ENCODE measurements at regions not wholly inside any gene's neighbourhood (a gene's known extent, or its start where the extent isn't known, plus 50 kb on each side); places are given as distances from the start of the nearest gene placed in this dataset.

DNA sequence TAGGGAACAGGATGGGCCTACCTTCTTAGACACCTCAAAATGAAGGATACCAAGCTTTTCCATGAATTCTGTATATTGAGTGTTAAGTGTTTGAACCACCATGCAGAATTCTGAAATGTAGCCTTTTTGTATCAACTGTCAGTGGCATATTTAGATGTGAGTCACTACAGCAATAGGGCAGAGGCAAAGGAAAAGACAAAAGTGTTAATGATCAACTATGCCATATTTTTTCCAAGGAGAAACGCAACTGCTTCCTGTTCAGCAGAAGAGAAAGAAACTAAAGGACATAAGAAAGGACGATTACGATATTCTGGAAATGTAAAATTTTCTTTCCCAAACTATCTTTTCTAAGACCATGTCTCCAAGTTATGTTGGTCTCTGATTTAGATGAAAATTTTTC is 104.6 kb upstream of the RSPO3 start:
- H3K27ac ChIP-seq (ENCODE audit: low read depth, low read length): no peak overlapping the region
- no peak overlapping the region for H3K9ac ChIP-seq (ENCODE audit: low read length)
- H3K27me3 ChIP-seq (ENCODE audit: insufficient read depth, low read length): no peaks in the 10 kb centered on the region
- no peak for ATAC-seq
- H2AFZ ChIP-seq (ENCODE audit: low read depth, low read length, poor library complexity, severe bottlenecking): no peak overlapping the region
- no peaks in the 10 kb centered on the region for H4K20me1 ChIP-seq (ENCODE audit: insufficient read depth)
- no peaks in the 10 kb centered on the region for H3K9me3 ChIP-seq (ENCODE audit: control insufficient read depth in 1 of 2, insufficient read depth in 1 of 2, low read depth in 1 of 2, low read length in 2 of 2)
- intact Hi-C loops (cut with micrococcal nuclease): no loop called here
- H3K79me2 ChIP-seq (ENCODE audit: insufficient read depth, low read length): no peaks in the 10 kb centered on the region
- no peak overlapping the region for H3K4me3 ChIP-seq (replicated peaks in 1 of 2; ENCODE audit: low read depth in 1 of 2, low read length in 2 of 2)
- no peaks in the 10 kb centered on the region for H3K36me3 ChIP-seq (ENCODE audit: control insufficient read depth in 1 of 2, insufficient read depth in 2 of 2, low read length in 2 of 2)
- ChIA-PET CTCF (no interaction called here), RAD21 (ENCODE audit: low non-redundant PET in 1 of 2, low total read pairs in 2 of 2, uncharacterized antibody in 2 of 2, unreplicated experiment in 2 of 2) (no interaction called here), POLR2A (no interaction called here)
- no peak overlapping the region for H3K4me2 ChIP-seq (ENCODE audit: low read length)
- H3K4me1 ChIP-seq (ENCODE audit: control insufficient read depth in 1 of 2, insufficient read depth in 2 of 2, low read length in 2 of 2): no peaks in the 10 kb centered on the region
- TF ChIP-seq EGR1 (IDR thresholded peaks at IDR 0.05; ENCODE audit: low read depth): no peak
- TF ChIP-seq SP1 (IDR thresholded peaks at IDR 0.05; ENCODE audit: low read depth): no peak
- no peak for TF ChIP-seq CEBPB (IDR thresholded peaks at IDR 0.05; ENCODE audit: low read depth)
- TF ChIP-seq CBX3 (IDR thresholded peaks at IDR 0.05; ENCODE audit: low read depth): no peak
- TF ChIP-seq, protein P1, sequence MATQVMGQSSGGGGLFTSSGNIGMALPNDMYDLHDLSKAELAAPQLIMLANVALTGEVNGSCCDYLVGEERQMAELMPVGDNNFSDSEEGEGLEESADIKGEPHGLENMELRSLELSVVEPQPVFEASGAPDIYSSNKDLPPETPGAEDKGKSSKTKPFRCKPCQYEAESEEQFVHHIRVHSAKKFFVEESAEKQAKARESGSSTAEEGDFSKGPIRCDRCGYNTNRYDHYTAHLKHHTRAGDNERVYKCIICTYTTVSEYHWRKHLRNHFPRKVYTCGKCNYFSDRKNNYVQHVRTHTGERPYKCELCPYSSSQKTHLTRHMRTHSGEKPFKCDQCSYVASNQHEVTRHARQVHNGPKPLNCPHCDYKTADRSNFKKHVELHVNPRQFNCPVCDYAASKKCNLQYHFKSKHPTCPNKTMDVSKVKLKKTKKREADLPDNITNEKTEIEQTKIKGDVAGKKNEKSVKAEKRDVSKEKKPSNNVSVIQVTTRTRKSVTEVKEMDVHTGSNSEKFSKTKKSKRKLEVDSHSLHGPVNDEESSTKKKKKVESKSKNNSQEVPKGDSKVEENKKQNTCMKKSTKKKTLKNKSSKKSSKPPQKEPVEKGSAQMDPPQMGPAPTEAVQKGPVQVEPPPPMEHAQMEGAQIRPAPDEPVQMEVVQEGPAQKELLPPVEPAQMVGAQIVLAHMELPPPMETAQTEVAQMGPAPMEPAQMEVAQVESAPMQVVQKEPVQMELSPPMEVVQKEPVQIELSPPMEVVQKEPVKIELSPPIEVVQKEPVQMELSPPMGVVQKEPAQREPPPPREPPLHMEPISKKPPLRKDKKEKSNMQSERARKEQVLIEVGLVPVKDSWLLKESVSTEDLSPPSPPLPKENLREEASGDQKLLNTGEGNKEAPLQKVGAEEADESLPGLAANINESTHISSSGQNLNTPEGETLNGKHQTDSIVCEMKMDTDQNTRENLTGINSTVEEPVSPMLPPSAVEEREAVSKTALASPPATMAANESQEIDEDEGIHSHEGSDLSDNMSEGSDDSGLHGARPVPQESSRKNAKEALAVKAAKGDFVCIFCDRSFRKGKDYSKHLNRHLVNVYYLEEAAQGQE (IDR thresholded peaks at IDR 0.05; ENCODE audit: low read depth): no peak
- no peak for TF ChIP-seq FOSL1 (IDR thresholded peaks at IDR 0.05; ENCODE audit: low read depth)
- no peak for TF ChIP-seq ZFX (IDR thresholded peaks at IDR 0.05)
- TF ChIP-seq, protein P2, sequence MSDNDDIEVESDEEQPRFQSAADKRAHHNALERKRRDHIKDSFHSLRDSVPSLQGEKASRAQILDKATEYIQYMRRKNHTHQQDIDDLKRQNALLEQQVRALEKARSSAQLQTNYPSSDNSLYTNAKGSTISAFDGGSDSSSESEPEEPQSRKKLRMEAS (IDR thresholded peaks at IDR 0.05): no peak
- no peak for TF ChIP-seq SIN3A (IDR thresholded peaks at IDR 0.05; ENCODE audit: low read depth)
- TF ChIP-seq, protein P3, sequence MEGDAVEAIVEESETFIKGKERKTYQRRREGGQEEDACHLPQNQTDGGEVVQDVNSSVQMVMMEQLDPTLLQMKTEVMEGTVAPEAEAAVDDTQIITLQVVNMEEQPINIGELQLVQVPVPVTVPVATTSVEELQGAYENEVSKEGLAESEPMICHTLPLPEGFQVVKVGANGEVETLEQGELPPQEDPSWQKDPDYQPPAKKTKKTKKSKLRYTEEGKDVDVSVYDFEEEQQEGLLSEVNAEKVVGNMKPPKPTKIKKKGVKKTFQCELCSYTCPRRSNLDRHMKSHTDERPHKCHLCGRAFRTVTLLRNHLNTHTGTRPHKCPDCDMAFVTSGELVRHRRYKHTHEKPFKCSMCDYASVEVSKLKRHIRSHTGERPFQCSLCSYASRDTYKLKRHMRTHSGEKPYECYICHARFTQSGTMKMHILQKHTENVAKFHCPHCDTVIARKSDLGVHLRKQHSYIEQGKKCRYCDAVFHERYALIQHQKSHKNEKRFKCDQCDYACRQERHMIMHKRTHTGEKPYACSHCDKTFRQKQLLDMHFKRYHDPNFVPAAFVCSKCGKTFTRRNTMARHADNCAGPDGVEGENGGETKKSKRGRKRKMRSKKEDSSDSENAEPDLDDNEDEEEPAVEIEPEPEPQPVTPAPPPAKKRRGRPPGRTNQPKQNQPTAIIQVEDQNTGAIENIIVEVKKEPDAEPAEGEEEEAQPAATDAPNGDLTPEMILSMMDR (IDR thresholded peaks at IDR 0.05 in 2 of 3, conservative IDR thresholded peaks at IDR 0.05 in 1 of 3; ENCODE audit: borderline replicate concordance in 1 of 3, insufficient read depth in 1 of 3, low read depth in 2 of 3, low read length in 2 of 3): no peak
- TF ChIP-seq ZNF274 (IDR thresholded peaks at IDR 0.05; ENCODE audit: low read depth, low read length): no peak
- no peak for TF ChIP-seq TCF7L2 (IDR thresholded peaks at IDR 0.05; ENCODE audit: borderline replicate concordance, extremely low read depth, insufficient read depth, insufficient read length)
- TF ChIP-seq RAD21 (IDR thresholded peaks at IDR 0.05; ENCODE audit: low read depth): no peak
- TF ChIP-seq SRF (IDR thresholded peaks at IDR 0.05; ENCODE audit: low read depth): no peak
- TF ChIP-seq ELF1 (IDR thresholded peaks at IDR 0.05; ENCODE audit: borderline replicate concordance, low read depth): no peak
- TF ChIP-seq, protein P4, sequence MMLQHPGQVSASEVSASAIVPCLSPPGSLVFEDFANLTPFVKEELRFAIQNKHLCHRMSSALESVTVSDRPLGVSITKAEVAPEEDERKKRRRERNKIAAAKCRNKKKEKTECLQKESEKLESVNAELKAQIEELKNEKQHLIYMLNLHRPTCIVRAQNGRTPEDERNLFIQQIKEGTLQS (IDR thresholded peaks at IDR 0.05): no peak
- TF ChIP-seq, protein P5, sequence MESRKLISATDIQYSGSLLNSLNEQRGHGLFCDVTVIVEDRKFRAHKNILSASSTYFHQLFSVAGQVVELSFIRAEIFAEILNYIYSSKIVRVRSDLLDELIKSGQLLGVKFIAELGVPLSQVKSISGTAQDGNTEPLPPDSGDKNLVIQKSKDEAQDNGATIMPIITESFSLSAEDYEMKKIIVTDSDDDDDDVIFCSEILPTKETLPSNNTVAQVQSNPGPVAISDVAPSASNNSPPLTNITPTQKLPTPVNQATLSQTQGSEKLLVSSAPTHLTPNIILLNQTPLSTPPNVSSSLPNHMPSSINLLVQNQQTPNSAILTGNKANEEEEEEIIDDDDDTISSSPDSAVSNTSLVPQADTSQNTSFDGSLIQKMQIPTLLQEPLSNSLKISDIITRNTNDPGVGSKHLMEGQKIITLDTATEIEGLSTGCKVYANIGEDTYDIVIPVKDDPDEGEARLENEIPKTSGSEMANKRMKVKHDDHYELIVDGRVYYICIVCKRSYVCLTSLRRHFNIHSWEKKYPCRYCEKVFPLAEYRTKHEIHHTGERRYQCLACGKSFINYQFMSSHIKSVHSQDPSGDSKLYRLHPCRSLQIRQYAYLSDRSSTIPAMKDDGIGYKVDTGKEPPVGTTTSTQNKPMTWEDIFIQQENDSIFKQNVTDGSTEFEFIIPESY (IDR thresholded peaks at IDR 0.05; ENCODE audit: extremely low read depth, insufficient replicate concordance, low read length): no peak
- TF ChIP-seq POLR2AphosphoS5 (IDR thresholded peaks at IDR 0.05; ENCODE audit: low read depth, low read length): no peak
- no peak for TF ChIP-seq EZH2 (IDR thresholded peaks at IDR 0.05)
- H3K9me2 ChIP-seq (ENCODE audit: insufficient read depth): no peaks in the 10 kb centered on the region
- DNase-seq (ENCODE audit: low read depth, low spot score): no peak
- no TSS peak for BruUV-seq (replicated peaks)
